ENCODE measurements at regions not wholly inside any gene's neighbourhood (a gene's known extent, or its start where the extent isn't known, plus 50 kb on each side); places are given as distances from the start of the nearest gene placed in this dataset.

DNA sequence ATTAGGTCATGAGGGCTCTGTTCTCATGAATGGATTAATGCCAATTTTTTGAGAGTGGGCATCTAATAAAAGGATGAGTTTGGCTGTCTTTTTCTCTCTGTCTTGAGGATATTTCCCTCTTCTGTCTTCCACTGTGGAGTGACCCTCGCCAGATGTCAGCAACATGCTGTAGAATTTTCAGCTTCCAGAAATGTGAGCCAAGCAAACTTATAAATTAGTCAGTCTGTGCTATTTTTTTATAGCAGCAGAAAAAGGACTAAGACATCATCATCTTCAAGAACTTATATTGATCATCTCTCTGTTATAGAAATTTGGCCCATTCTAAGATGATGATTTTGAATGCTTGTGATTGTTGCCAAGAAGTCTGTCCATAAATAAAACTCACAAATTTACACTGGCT is 431.4 kb downstream of the FGF9 start:
- Histone ChIP-seq H3K27me3 (no peaks in the 10 kb centered on the region), H3K4me1 (ENCODE audit: control insufficient read depth in 1 of 2, insufficient read depth in 1 of 2, low read depth in 1 of 2, low read length in 1 of 2) (no peaks in the 10 kb centered on the region), H3K27ac (no peak overlapping the region), H3K4me3 (ENCODE audit: low read depth in 1 of 2, low read length in 1 of 2) (no peak overlapping the region), H3K9me3 (no peaks in the 10 kb centered on the region), H3K36me3 (no peaks in the 10 kb centered on the region)
- TF ChIP-seq, protein P1, sequence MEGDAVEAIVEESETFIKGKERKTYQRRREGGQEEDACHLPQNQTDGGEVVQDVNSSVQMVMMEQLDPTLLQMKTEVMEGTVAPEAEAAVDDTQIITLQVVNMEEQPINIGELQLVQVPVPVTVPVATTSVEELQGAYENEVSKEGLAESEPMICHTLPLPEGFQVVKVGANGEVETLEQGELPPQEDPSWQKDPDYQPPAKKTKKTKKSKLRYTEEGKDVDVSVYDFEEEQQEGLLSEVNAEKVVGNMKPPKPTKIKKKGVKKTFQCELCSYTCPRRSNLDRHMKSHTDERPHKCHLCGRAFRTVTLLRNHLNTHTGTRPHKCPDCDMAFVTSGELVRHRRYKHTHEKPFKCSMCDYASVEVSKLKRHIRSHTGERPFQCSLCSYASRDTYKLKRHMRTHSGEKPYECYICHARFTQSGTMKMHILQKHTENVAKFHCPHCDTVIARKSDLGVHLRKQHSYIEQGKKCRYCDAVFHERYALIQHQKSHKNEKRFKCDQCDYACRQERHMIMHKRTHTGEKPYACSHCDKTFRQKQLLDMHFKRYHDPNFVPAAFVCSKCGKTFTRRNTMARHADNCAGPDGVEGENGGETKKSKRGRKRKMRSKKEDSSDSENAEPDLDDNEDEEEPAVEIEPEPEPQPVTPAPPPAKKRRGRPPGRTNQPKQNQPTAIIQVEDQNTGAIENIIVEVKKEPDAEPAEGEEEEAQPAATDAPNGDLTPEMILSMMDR (IDR thresholded peaks at IDR 0.05) = no peak

DNA sequence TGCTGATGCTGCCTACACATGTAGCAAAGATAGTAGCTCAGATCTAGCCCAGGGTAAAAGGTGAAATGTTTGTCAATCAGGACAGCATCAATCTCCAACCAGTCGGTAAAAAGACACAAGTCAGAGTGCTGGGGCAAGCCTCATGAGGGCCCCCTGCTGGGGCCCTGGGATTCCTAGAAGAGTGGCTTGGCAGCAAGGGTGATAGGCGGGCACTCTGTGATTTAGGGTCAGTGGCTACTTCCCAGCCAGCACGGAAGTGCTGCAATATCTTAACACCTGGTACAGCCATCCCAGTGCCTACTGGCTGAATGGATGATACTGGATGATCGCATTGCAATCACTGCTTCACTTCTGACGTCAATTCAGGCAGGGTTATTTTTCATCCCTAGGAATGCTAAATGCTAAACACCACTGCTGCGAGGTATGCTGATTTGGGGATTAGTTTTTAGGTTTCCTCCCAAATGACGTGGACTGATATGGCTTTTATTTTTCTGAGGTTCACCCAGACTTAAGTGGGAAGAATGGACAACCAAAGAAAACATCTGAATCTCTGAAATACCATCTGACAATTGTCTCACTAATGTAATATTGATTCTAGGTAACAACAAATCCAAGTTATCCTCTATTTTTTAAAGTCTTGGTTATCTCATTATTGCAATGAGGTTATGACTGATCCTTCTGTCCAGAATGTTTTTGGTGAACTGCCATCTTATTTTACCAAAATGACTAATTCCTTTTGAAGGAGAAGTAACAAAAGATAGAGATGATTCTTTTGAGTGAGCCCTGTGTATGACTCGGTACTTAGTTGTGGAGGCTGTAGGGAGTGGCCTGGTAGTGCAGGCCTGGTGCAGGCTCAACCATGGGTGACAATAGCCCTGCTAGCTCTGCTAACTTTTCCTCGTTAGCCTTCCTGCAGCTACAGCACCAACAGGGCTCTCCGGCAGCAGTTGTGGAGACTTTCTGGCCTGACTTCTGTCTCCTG is 432.5 kb downstream of the FGF9 start:
- Histone ChIP-seq H3K36me3 (no peaks in the 10 kb centered on the region), H3K27me3 (no peaks in the 10 kb centered on the region), H3K27ac (no peak overlapping the region), H3K4me1 (ENCODE audit: control insufficient read depth in 1 of 2, insufficient read depth in 1 of 2, low read depth in 1 of 2, low read length in 1 of 2) (no peaks in the 10 kb centered on the region), H3K4me3 (ENCODE audit: low read depth in 1 of 2, low read length in 1 of 2) (no peak overlapping the region), H3K9me3 (no peaks in the 10 kb centered on the region)
- TF ChIP-seq, protein P1 (IDR thresholded peaks at IDR 0.05) = no peak

DNA sequence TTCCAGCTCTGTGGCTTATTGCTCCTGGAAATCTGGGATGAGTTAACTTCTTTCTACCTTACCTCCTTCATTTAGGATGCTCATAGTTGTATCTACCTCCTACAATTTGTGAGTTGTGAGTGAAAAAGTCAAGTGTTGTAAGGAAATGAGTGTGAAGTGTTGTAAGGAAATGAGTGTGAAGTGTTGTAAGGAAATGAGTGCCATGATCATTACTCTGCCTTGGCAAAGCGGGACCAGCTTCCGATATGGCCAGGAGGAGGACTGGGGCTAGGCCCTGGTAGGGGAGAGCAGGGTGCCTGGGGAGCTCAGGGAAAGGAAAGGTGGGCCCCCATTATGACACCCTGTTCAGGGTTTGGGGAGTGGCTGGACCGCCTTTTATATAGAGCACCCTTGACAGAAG is 435.2 kb downstream of the FGF9 start:
- Histone ChIP-seq H3K4me1 (ENCODE audit: control insufficient read depth in 1 of 2, insufficient read depth in 1 of 2, low read depth in 1 of 2, low read length in 1 of 2) (no peaks in the 10 kb centered on the region), H3K27ac (no peak overlapping the region), H3K36me3 (no peaks in the 10 kb centered on the region), H3K9me3 (no peaks in the 10 kb centered on the region), H3K27me3 (no peaks in the 10 kb centered on the region), H3K4me3 (ENCODE audit: low read depth in 1 of 2, low read length in 1 of 2) (no peak overlapping the region)
- TF ChIP-seq, protein P1 (IDR thresholded peaks at IDR 0.05) = no peak

DNA sequence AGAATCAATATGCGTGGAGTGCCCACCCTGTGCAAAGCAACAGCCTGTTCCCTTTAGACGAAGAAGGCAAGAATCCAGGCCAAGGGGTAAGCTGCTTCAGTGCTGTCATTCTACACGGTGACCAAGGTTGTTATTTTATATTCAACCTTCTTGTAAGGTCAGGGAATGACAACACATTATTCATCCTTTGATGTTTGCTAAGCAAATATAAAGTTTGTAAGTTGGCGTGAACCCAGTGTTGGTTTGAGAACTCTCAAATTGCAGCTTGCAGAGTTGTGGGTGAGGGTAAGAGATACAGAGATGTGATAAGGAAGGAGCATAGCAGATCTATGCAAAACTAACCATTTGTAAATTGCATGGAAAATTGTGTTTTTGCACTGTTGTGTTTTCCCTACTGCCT is 436.7 kb downstream of the FGF9 start:
- H3K4me3 ChIP-seq (ENCODE audit: low read depth in 1 of 2, low read length in 1 of 2) = no peak overlapping the region
- no peaks in the 10 kb centered on the region for H3K9me3 ChIP-seq
- no peak overlapping the region for H3K27ac ChIP-seq
- H3K36me3 ChIP-seq = no peaks in the 10 kb centered on the region
- no peaks in the 10 kb centered on the region for H3K27me3 ChIP-seq
- no peaks in the 10 kb centered on the region for H3K4me1 ChIP-seq (ENCODE audit: control insufficient read depth in 1 of 2, insufficient read depth in 1 of 2, low read depth in 1 of 2, low read length in 1 of 2)
- TF ChIP-seq, protein P1 (IDR thresholded peaks at IDR 0.05) = no peak

DNA sequence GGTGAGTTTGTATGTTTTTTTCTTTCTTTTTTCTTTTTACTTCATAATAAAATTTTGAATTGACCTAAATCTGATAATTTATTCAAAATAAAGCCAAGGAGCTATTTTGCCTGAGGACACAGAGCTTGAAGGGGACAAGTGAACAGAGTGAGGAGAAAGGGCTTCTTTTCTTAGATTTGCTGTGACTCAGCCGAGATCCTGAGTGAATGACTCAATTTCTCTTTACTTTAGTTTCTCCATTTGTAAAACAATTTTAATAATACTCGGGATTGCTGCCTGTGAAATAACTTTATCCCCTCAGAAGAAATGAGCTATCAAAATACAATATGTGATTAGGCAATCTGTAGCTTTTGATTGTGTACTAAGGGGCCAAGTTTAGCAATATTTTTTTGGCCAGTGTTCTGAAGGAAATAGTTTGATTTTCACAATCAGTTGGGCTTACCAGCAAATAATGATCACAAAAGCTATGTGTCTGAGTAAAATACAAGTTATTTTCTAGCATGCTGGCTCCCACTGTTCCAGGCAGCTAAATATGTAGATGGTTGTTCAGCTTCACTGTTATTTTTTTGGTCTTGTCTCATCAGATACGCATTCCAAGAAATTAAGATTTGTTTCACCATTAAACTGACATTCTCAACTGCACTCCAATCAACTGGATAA is 437.5 kb downstream of the FGF9 start:
- TF ChIP-seq, protein P1 (IDR thresholded peaks at IDR 0.05) = no peak
- no peak overlapping the region for H3K27ac ChIP-seq
- H3K36me3 ChIP-seq = no peaks in the 10 kb centered on the region
- H3K27me3 ChIP-seq = no peaks in the 10 kb centered on the region
- H3K4me3 ChIP-seq (ENCODE audit: low read depth in 1 of 2, low read length in 1 of 2) = no peak overlapping the region
- H3K9me3 ChIP-seq = no peaks in the 10 kb centered on the region
- H3K4me1 ChIP-seq (ENCODE audit: control insufficient read depth in 1 of 2, insufficient read depth in 1 of 2, low read depth in 1 of 2, low read length in 1 of 2) = no peaks in the 10 kb centered on the region
